K562 (cell line): ENCODE measurements at regions not wholly inside any gene's neighbourhood (a gene's known extent, or its start where the extent isn't known, plus 50 kb on each side); places are given as distances from the start of the nearest gene placed in this dataset.

Experiments used
- ATAC-seq: fragments of 200-7000 bp; cut with Tn5 transposase; 3 replicates; pipeline ENCODE4 v1.9.1; 2020; ENCODE audit warnings: moderate library complexity
- BruUV-seq: library from RNA; stranded (reverse); fragments of 400-500 nt; replicated peaks from 2 replicates; lab custom pipeline; 2021; lab: Mats Ljungman, UMichigan
- CTCF ChIA-PET: fragments of 300-600 bp; formaldehyde crosslinking; extraction: SDS; loops from one replicate; lab custom pipeline; 2021; ENCODE audit warnings: low intra/inter-chr PET ratio; lab: Yijun Ruan, JAX
- POLR2A ChIA-PET: fragments of 300-600, 350-650 bp; sonication (Branson Sonifier 250); formaldehyde crosslinking; extraction: SDS; loops from one replicate; lab custom pipeline; 2021; ENCODE audit warnings: antibody characterized with exemption, inconsistent platforms; lab: Yijun Ruan, JAX
- DNase-seq, 4 experiments: peaks; one replicate each; pipeline versions ENCODE4 v3.0.0 to v3.0.0-alpha.2; 2011 to 2018; ENCODE audit warnings: low spot score in 3 of 4, mixed read lengths in 3 of 4; ENCODE audit errors: extremely low read depth in 1 of 4
- FAIRE-seq: peaks from 2 replicates; lab custom pipeline; 2011; peaks lifted over from hg19 to GRCh38; lab: Jason Lieb, UNC
- H2AFZ ChIP-seq: 2 replicates; pipeline ENCODE4 v1.6.0; 2011; ENCODE audit warnings: low read depth, low read length, control low read depth, inconsistent platforms
- H3K27ac ChIP-seq: fragments of 200-600 bp; 3 replicates; pipeline ENCODE4 v1.8.0; 2011; ENCODE audit warnings: low read depth, mild to moderate bottlenecking, control low read depth, inconsistent platforms, low read length, moderate library complexity, mixed read lengths; ENCODE audit errors: extremely low read depth
- H3K27me3 ChIP-seq, 2 experiments: fragments of 300-600 bp in 1 of 2; 2 replicates in 1 of 2; 3 replicates in 1 of 2; pipeline versions ENCODE4 v1.6.0 to v1.8.0; 2011; ENCODE audit warnings: inconsistent platforms in 2 of 2, low read length in 2 of 2, mild to moderate bottlenecking in 1 of 2, mixed read lengths in 1 of 2, moderate library complexity in 1 of 2; ENCODE audit not compliant: control insufficient read depth in 2 of 2, insufficient read depth in 2 of 2
- H3K36me3 ChIP-seq: fragments of 300-600 bp; 3 replicates; pipeline ENCODE4 v1.8.0; 2011; ENCODE audit warnings: mild to moderate bottlenecking, low read length, inconsistent platforms; ENCODE audit not compliant: control insufficient read depth, insufficient read depth
- H3K4me1 ChIP-seq, 2 experiments: fragments of 200-600 bp in 1 of 2; replicated peaks in 1 of 2; 2 replicates in 1 of 2; 3 replicates in 1 of 2; pipeline versions ENCODE4 v1.5.1 to v1.8.0; 2011; ENCODE audit warnings: inconsistent platforms in 2 of 2, low read length in 2 of 2, mild to moderate bottlenecking in 1 of 2, mixed read lengths in 1 of 2, moderate library complexity in 1 of 2; ENCODE audit not compliant: control insufficient read depth in 2 of 2, insufficient read depth in 2 of 2
- H3K4me2 ChIP-seq: 2 replicates; pipeline ENCODE4 v1.6.1; 2011; ENCODE audit warnings: low read length, control low read depth, inconsistent platforms, mixed read lengths; ENCODE audit not compliant: insufficient read depth
- H3K4me3 ChIP-seq: fragments of 200-600 bp; sonication (generic), shearing (Covaris generic); 2 replicates; pipeline ENCODE4 v1.5.1; 2016; ENCODE audit warnings: control low read depth, inconsistent platforms
- H3K79me2 ChIP-seq: fragments of 200-600 bp; 3 replicates; pipeline ENCODE4 v1.8.0; 2011; ENCODE audit warnings: low read length, inconsistent platforms; ENCODE audit not compliant: control insufficient read depth, insufficient read depth
- H3K9ac ChIP-seq, 2 experiments: 2 replicates each; pipeline versions ENCODE4 v1.6.0 to v1.6.1; 2011; ENCODE audit warnings: low read depth in 2 of 2, low read length in 2 of 2, control low read depth in 1 of 2, inconsistent platforms in 1 of 2, mild to moderate bottlenecking in 1 of 2, mixed read lengths in 1 of 2; ENCODE audit not compliant: insufficient read depth in 1 of 2
- H3K9me1 ChIP-seq: one replicate; pipeline ENCODE4 v1.6.0; 2011; ENCODE audit warnings: inconsistent platforms, mild to moderate bottlenecking, low read length, moderate library complexity; ENCODE audit not compliant: control insufficient read depth, insufficient read depth
- H3K9me3 ChIP-seq: replicated peaks from 2 replicates; pipeline ENCODE4 v1.5.1; 2011; ENCODE audit warnings: low read depth, low read length, inconsistent platforms; ENCODE audit not compliant: control insufficient read depth, insufficient read depth
- H4K20me1 ChIP-seq: replicated peaks from 2 replicates; pipeline ENCODE4 v1.6.1; 2011; ENCODE audit warnings: low read length, inconsistent platforms, mixed read lengths; ENCODE audit not compliant: control insufficient read depth, insufficient read depth
- E2F1 ChIP-seq: sonication (generic); formaldehyde crosslinking; IDR thresholded peaks from 2 replicates; pipeline ENCODE4 v1.8.1; 2023; ENCODE audit warnings: mild to moderate bottlenecking, missing genetic modification reagents, moderate library complexity
- NBN ChIP-seq: fragments of 450-650 bp; IDR thresholded peaks from 2 replicates; pipeline ENCODE4 v1.6.1; 2016; ENCODE audit warnings: low read depth, mild to moderate bottlenecking
- PHB2 ChIP-seq: fragments of 450-650 bp; IDR thresholded peaks from 2 replicates; pipeline ENCODE4 v1.6.1; 2017; ENCODE audit warnings: low read depth
- SMARCA4 ChIP-seq: fragments of 450-650 bp; IDR thresholded peaks from 2 replicates; pipeline ENCODE4 v1.6.1; 2016
- ZNF280B ChIP-seq: fragments of 250-450 bp; sonication (Bioruptor Pico); IDR thresholded peaks from 2 replicates; pipeline ENCODE4 v1.5.1; 2021; ENCODE audit warnings: mild to moderate bottlenecking
- ZNF766 ChIP-seq: fragments of 200-800 bp; sonication (Bioruptor generic); conservative IDR thresholded peaks from 2 replicates; pipeline ENCODE4 v1.6.1; 2016; ENCODE audit warnings: missing genetic modification characterization, missing compliant biosample characterization
- ZNF785 ChIP-seq: fragments of 250-450 bp; sonication (Bioruptor Pico); IDR thresholded peaks from 2 replicates; pipeline ENCODE4 v1.4.0; 2020; ENCODE audit warnings: mild to moderate bottlenecking
- WGBS: fragments of 100-300 bp; shearing (Covaris generic); methylation state at CpG from one replicate; pipeline ENCODE4 v1.1.6; 2016; ENCODE audit warnings: low coverage, mixed read lengths; ENCODE audit not compliant: insufficient coverage; ENCODE audit errors: missing lambda C conversion rate; 5-methylcytosine and 5-hydroxymethylcytosine counted together
- in situ Hi-C: fragments of 300-500 bp; cut with MboI; formaldehyde crosslinking; loops from 4 replicates; pipeline ENCODE4 v1.15.0; 2018; ENCODE audit warnings: inconsistent platforms, mixed read lengths
- intact Hi-C: fragments of 100-400 bp; cut with micrococcal nuclease; formaldehyde crosslinking; loops from 2 replicates; pipeline ENCODE4 v1.14.2; 2022
- TF ChIP-seq, protein P1 (sequence below): IDR thresholded peaks from 2 replicates; pipeline ENCODE4 v1.6.1; 2014; ENCODE audit warnings: antibody characterized with exemption

- CTCF ChIA-PET: no interaction called here
Observed at GRCh38 chr7:52956379-52956915, 79.0 kb upstream of the POM121L12 start.

GRCh38 chr7:52955522-52955921 lies 79.9 kb upstream of the POM121L12 start:
- Histone ChIP-seq H3K36me3 (no peaks in the 10 kb centered on the region), H3K9me3 (no peaks in the 10 kb centered on the region), H3K9me1 (no peaks in the 10 kb centered on the region), H3K27me3 (no peaks in the 10 kb centered on the region), H3K4me2 (no peak overlapping the region), H3K9ac (no peak overlapping the region), H3K4me3 (no peak overlapping the region), H3K79me2 (no peaks in the 10 kb centered on the region), H2AFZ (no peak overlapping the region), H3K27ac (no peak overlapping the region), H4K20me1 (no peaks in the 10 kb centered on the region), H3K4me1 (no peaks in the 10 kb centered on the region)
- DNase-seq: no peak
- in situ Hi-C loops: no loop called here
- TF ChIP-seq ZNF280B (CRISPR knock-in tag) (no peak), E2F1 (CRISPR knock-in tag) (no peak), NBN (no peak), ZNF766 (CRISPR knock-in tag) (no peak)
- TF ChIP-seq, protein P1, sequence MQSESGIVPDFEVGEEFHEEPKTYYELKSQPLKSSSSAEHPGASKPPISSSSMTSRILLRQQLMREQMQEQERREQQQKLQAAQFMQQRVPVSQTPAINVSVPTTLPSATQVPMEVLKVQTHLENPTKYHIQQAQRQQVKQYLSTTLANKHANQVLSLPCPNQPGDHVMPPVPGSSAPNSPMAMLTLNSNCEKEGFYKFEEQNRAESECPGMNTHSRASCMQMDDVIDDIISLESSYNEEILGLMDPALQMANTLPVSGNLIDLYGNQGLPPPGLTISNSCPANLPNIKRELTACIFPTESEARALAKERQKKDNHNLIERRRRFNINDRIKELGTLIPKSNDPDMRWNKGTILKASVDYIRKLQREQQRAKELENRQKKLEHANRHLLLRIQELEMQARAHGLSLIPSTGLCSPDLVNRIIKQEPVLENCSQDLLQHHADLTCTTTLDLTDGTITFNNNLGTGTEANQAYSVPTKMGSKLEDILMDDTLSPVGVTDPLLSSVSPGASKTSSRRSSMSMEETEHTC: no peak
- intact Hi-C loops: no loop called here
- BruUV-seq: no TSS peak
- ATAC-seq: no peak
- ChIA-PET POLR2A (no interaction called here), CTCF (no interaction called here)
- FAIRE-seq: no peak
- 0% methylated on average over 2 of the region's 2 CpGs for WGBS

More at GRCh38 chr7:52956379-52956915, 79.0 kb upstream of the POM121L12 start:
- no peaks in the 10 kb centered on the region for H3K9me3 ChIP-seq
- no peak for ATAC-seq
- no peak overlapping the region for H2AFZ ChIP-seq
- H3K9me1 ChIP-seq: no peaks in the 10 kb centered on the region
- no peaks in the 10 kb centered on the region for H4K20me1 ChIP-seq
- BruUV-seq: no TSS peak
- POLR2A ChIA-PET: no interaction called here
- no peak overlapping the region for H3K4me2 ChIP-seq
- 3% methylated on average over 10 of the region's 10 CpGs for WGBS
- no peaks in the 10 kb centered on the region for H3K4me1 ChIP-seq
- no peak for FAIRE-seq
- DNase-seq: no peak
- TF ChIP-seq ZNF785 (no peak), PHB2 (no peak), SMARCA4 (no peak)
- TF ChIP-seq, all 486 proteins: peak for 0
- intact Hi-C loops: no loop called here
- Histone ChIP-seq H3K4me3 (no peak overlapping the region), H3K9ac (no peak overlapping the region), H3K79me2 (no peaks in the 10 kb centered on the region), H3K27me3 (no peaks in the 10 kb centered on the region), H3K36me3 (no peaks in the 10 kb centered on the region), H3K27ac (no peak overlapping the region)
- in situ Hi-C loops: no loop called here
